Transverse colon (tissue), 4 donors: ENCODE measurements at regions not wholly inside any gene's neighbourhood (a gene's known extent, or its start where the extent isn't known, plus 50 kb on each side); places are given as distances from the start of the nearest gene placed in this dataset.

Experiments
- POLR2A ChIP-seq: fragments of 450-650 bp; IDR thresholded peaks from one replicate; pipeline ENCODE4 v1.6.1; 2016; ENCODE audit warnings: antibody characterized with exemption, mild to moderate bottlenecking, moderate library complexity
- POLR2AphosphoS5 ChIP-seq, 3 donors: sonication (generic); formaldehyde crosslinking; IDR thresholded peaks; one replicate each; pipeline ENCODE4 v1.6.1; 2016; ENCODE audit warnings: antibody characterized with exemption in 3 of 3
- TF ChIP-seq, protein P1 (sequence below), 5 experiments: fragments of 200-600 bp in 3 of 5; fragments of 450-650 bp in 2 of 5; sonication (generic) in 3 of 5; IDR thresholded peaks; 1 replicate in 2 of 5; 2 replicates in 3 of 5; pipeline ENCODE4 v1.5.1; 2016 to 2017; ENCODE audit warnings: antibody characterized with exemption in 5 of 5, inconsistent platforms in 3 of 5, mild to moderate bottlenecking in 2 of 5, moderate library complexity in 1 of 5

DNA sequence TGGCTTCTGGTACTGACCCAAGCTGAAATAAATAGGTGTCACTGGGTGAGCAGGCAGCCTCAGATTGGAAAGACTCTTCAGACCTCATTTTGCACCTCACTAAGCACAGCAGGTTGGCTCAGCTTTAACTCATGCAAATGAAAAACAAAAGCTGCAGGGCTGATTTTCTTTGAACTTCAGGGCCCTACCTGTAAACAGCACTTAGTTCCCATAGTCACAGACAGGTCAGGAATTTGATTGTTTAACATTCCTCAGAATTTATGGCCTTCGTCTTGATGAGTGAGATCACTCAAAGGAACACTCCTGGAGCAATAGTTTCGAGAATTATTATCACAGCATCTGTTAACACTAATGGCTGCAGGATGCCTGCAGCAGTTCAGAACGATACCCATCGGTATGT lies 718.5 kb downstream of the EFNB2 start:
- TF ChIP-seq, protein P1, sequence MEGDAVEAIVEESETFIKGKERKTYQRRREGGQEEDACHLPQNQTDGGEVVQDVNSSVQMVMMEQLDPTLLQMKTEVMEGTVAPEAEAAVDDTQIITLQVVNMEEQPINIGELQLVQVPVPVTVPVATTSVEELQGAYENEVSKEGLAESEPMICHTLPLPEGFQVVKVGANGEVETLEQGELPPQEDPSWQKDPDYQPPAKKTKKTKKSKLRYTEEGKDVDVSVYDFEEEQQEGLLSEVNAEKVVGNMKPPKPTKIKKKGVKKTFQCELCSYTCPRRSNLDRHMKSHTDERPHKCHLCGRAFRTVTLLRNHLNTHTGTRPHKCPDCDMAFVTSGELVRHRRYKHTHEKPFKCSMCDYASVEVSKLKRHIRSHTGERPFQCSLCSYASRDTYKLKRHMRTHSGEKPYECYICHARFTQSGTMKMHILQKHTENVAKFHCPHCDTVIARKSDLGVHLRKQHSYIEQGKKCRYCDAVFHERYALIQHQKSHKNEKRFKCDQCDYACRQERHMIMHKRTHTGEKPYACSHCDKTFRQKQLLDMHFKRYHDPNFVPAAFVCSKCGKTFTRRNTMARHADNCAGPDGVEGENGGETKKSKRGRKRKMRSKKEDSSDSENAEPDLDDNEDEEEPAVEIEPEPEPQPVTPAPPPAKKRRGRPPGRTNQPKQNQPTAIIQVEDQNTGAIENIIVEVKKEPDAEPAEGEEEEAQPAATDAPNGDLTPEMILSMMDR (IDR thresholded peaks at IDR 0.05): no peak
- TF ChIP-seq POLR2A (no peak), POLR2AphosphoS5 (IDR thresholded peaks at IDR 0.05) (no peak)
